Adipocyte (in vitro differentiated cells): ENCODE measurements at regions not wholly inside any gene's neighbourhood (a gene's known extent, or its start where the extent isn't known, plus 50 kb on each side); places are given as distances from the start of the nearest gene placed in this dataset.

Experiments used
- DNase-seq: peaks from one replicate; pipeline ENCODE4 v3.0.0-alpha.2; 2015; ENCODE audit warnings: low read depth
- H3K27me3 ChIP-seq: replicated peaks from 2 replicates; pipeline ENCODE4 v1.7.0; 2013; ENCODE audit warnings: mild to moderate bottlenecking, low read length, moderate library complexity; ENCODE audit not compliant: control insufficient read depth, insufficient read depth
- H3K36me3 ChIP-seq: 2 replicates; pipeline ENCODE4 v1.7.0; 2013; ENCODE audit warnings: low read length, mild to moderate bottlenecking, moderate library complexity; ENCODE audit not compliant: control insufficient read depth, insufficient read depth, severe bottlenecking
- H3K4me1 ChIP-seq: 2 replicates; pipeline ENCODE4 v1.7.0; 2013; ENCODE audit warnings: mild to moderate bottlenecking, low read length, moderate library complexity; ENCODE audit not compliant: control insufficient read depth, insufficient read depth
- H3K4me3 ChIP-seq: 2 replicates; pipeline ENCODE4 v1.7.0; 2013; ENCODE audit warnings: mild to moderate bottlenecking, low read length, moderate library complexity
- H3K9ac ChIP-seq: 2 replicates; pipeline ENCODE4 v1.7.0; 2013; ENCODE audit warnings: mild to moderate bottlenecking, low read length, moderate library complexity
- H3K9me3 ChIP-seq: 2 replicates; pipeline ENCODE4 v1.7.0; 2013; ENCODE audit warnings: mild to moderate bottlenecking, low read length, moderate library complexity; ENCODE audit not compliant: control insufficient read depth

DNA sequence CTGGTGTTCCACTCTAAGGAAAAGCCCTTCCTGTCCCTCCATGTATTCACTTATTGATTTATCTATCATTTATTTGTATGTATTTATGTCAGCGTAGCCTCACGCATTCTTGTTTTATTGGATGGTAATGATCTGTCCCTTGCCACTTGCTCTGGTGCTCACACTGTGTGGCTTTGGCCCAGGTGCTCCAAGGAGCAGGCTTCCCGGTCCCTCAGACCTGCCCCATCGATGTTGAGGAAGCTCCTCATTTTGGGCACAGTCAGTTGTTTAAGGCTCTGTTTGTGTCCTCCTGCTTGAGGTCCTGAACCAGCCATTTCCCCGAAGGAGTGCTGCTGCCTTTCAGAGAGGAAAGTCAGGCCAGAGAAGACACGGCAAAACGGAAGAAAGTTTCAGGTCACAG, 1485.4 kb downstream of the TBC1D22A start:
- Histone ChIP-seq H3K4me1 (no peaks in the 10 kb centered on the region), H3K9ac (no peak overlapping the region), H3K9me3 (no peaks in the 10 kb centered on the region), H3K4me3 (no peak overlapping the region), H3K27me3 (peaks cover 4% of the 10 kb centered on the region), H3K36me3 (no peaks in the 10 kb centered on the region)
- DNase-seq: no peak

DNA sequence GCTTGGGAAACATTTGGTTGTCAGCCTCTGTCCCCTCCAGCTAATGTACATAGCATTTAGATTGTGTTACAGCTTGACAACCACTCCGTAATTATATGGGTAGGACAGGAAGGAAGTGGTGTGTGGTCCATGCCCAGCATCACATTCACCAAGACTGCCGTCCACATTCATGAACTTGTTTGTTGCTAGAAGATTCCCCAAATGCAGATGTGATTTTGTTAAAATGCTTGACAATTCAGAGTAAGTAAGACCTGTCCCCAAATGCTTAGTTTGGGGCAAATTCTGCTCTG, 1482.7 kb downstream of the TBC1D22A start:
- H3K36me3 ChIP-seq: no peaks in the 10 kb centered on the region
- peaks cover 3% of the 10 kb centered on the region for H3K9me3 ChIP-seq
- peaks cover 10% of the 10 kb centered on the region for H3K27me3 ChIP-seq
- H3K4me3 ChIP-seq: no peak overlapping the region
- no peak overlapping the region for H3K9ac ChIP-seq
- no peak for DNase-seq
- H3K4me1 ChIP-seq: no peaks in the 10 kb centered on the region

DNA sequence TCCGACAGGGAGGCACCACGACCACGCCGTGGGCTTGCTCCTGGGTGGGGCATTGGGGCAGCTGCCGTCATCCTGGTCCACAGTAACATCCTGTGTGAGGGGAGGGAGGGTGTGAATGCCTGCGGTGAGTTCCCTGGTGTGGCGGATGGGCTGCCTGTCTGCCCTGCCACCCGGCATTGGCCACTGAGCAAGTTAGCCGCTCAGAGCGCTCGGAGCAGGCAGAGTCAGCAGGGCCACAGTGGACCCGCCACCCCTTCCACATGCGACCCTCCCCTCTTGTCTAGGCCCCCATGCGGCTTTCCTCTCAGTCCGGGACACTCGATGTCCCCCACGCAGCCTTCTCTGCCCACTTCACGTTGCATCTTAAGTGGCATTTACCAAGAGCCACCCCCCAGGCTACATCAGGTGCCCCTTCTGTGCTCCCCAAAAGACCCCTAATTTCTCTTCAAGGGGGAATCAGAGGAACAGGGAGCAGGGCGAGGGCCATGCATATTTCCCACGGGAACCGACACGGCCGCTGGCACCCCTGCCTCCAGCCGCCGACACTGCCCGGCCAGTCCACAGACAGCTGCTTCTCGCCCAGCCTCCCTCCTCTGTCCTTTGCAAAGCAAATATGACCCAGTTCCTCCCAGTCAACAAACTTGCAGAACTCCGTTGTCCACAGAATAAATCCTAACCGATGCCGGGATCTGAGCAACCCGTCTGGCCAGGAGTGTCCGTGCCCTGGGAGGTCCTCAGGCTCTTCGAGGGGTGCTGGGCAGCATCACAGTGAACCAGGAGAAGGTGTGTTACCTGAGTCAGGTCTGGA, 1482.1 kb downstream of the TBC1D22A start:
- no peak for DNase-seq
- H3K27me3 ChIP-seq: peaks cover 11% of the 10 kb centered on the region
- no peaks in the 10 kb centered on the region for H3K4me1 ChIP-seq
- peaks cover 3% of the 10 kb centered on the region for H3K9me3 ChIP-seq
- no peaks in the 10 kb centered on the region for H3K36me3 ChIP-seq
- no peak overlapping the region for H3K4me3 ChIP-seq
- no peak overlapping the region for H3K9ac ChIP-seq

DNA sequence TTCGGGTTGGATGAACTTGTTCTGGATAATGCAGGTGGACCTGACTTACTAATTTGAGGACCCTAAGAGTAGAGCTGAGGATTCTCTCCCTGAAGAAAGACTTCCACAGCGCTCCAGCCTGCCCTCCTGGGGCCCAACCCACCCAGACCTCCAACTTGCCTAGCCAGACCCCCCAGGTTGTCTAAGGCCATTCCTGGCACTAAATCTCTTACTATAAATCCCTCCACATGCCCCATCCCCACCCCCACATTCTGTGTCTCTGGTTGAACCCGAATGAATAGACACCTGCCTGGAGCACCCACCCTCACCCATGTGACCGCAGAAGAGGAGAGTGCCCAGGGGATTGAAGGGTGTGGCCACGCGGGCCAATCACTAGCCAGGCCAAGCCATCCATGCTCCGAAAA, 1480.0 kb downstream of the TBC1D22A start:
- Histone ChIP-seq H3K36me3 (no peaks in the 10 kb centered on the region), H3K9me3 (peaks cover 3% of the 10 kb centered on the region), H3K4me1 (peaks cover 4% of the 10 kb centered on the region), H3K4me3 (no peak overlapping the region), H3K27me3 (peaks cover 11% of the 10 kb centered on the region), H3K9ac (no peak overlapping the region)
- DNase-seq: no peak

DNA sequence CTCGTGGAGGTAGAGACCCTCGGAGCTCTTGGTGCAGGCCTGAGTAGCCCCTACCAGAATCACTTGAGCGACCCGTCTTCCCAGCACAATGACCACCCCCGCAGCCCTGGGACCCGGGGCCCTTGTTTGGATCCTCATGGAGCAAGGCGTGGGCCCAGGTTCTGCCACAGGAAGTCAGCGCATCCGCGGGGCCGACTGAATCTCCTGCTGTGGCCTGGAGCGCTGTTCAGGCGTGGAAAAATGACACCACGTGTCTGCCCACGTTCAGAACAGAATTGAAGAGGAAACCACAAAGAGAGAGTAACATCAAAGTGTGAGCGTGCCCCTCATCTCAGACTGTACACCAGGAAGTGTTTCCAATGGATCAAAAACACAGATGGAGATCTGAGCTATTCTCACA, 1479.2 kb downstream of the TBC1D22A start:
- Histone ChIP-seq H3K9ac (no peak overlapping the region), H3K4me1 (peaks cover 4% of the 10 kb centered on the region), H3K9me3 (peaks cover 3% of the 10 kb centered on the region), H3K4me3 (no peak overlapping the region), H3K36me3 (no peaks in the 10 kb centered on the region), H3K27me3 (peaks cover 10% of the 10 kb centered on the region)
- DNase-seq: no peak

DNA sequence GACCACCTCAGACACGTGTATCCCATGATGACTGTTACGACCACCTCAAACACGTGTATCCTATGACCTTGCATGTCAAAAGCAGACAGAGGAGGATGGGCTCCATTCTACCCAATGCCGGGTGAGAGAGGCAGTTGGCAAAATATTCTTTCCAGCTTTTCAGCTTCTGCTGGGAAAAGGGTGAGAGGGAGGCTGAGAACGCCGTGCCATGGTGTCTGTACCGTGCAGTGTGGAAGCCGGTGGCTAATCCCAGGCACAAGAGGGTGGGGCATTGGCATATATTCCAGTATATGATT, 1478.4 kb downstream of the TBC1D22A start:
- no peaks in the 10 kb centered on the region for H3K36me3 ChIP-seq
- no peak for DNase-seq
- no peak overlapping the region for H3K4me3 ChIP-seq
- H3K4me1 ChIP-seq: peaks cover 4% of the 10 kb centered on the region
- H3K9me3 ChIP-seq: peaks cover 3% of the 10 kb centered on the region
- H3K27me3 ChIP-seq: peaks cover 7% of the 10 kb centered on the region
- no peak overlapping the region for H3K9ac ChIP-seq

DNA sequence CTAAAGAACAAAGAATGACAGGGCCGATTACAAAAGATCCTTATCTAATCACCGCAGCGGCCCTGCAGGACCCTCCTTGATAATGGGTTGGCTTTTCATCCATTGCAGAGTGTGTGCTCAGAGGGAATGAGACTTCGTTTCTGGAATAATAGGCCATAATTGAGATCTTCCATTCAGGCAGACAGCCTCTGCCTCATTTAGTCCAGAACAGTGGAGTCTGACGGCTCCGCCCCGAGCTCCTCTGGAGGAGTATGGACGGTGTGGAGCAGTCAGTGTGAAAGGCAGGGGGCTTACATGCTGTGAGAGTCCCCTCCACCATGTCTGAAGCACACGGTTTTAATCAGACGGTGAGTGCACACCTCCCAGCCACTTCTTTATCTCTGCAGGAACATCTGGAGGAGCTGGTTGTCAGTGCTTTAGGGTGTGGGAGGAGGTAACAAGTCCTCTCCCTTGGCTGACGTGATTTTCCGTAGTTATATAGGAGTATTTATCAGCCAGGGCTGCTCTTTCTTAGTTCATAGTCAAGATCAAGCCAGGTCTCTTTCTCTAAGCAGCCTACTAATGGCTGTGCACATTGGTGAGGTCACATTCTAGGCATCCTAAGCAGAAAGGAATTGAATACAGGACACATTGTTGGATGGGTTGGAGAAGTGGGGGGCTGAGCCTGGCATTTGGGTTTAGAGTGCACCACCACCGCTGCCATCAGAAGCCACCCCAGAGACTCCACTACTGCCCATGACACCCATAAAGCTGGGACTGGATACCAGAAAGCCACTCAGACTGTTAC, 1477.9 kb downstream of the TBC1D22A start:
- Histone ChIP-seq H3K27me3 (peaks cover 7% of the 10 kb centered on the region), H3K4me3 (no peak overlapping the region), H3K9ac (no peak overlapping the region), H3K4me1 (peaks cover 4% of the 10 kb centered on the region), H3K9me3 (peaks cover 3% of the 10 kb centered on the region), H3K36me3 (no peaks in the 10 kb centered on the region)
- DNase-seq: no peak

DNA sequence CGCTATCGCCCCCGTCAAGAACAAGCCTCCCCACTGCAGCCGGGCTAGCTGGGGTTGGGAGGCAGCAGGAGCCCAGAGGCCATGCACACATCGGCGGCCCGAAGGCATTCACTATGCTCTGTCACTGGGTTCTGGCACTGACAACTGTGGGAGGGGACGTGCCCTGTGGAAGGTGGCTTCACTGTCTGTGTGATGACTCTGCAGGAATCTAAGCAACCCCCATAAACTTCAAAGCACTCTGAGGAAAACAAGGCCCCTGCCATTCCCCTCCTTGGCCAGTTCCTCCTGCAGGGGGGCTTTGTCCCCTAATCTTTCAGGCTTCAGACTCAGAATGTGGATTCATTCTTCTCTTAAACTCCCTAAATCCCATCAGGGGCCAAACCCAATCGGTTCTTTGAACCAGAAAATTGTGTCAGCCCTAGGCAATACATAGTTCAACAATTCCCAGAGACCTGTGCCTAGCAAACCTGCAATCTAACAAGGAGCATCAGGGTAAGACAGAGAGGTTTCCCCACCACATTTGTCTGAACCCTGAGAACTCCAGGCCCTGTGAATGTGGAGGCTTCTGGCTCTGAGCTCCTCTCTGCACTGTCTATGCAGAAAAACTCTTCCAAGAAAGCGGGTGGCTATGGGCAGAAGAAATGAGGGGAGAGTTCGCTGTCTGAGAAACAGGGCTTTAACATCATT, 1477.2 kb downstream of the TBC1D22A start:
- Histone ChIP-seq H3K9me3 (peaks cover 3% of the 10 kb centered on the region), H3K4me1 (peaks cover 4% of the 10 kb centered on the region), H3K9ac (no peak overlapping the region), H3K27me3 (peaks cover 7% of the 10 kb centered on the region), H3K36me3 (no peaks in the 10 kb centered on the region), H3K4me3 (no peak overlapping the region)
- no peak for DNase-seq

DNA sequence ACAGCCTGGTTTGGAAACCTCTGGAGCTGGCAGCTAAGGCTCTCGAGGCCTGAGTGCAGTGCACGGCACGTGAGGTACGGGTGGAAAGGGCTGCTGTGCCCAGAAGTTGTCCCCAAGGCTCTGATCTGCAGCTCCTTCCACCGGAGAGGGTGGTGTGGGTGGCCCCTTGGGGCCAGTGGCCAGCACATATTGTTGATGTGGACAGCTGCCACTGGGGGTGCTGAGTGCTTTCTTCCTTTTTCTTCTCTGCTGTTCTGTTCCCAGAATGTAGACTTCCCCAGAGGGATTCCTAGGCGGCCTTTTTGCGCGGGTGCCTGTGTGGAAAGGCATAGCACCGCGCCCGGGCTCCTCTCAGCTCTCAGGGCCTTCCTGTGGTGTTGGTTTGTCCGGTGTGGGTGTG, 1476.5 kb downstream of the TBC1D22A start:
- DNase-seq: no peak
- Histone ChIP-seq H3K36me3 (no peaks in the 10 kb centered on the region), H3K9me3 (peaks cover 3% of the 10 kb centered on the region), H3K27me3 (peaks cover 7% of the 10 kb centered on the region), H3K4me3 (no peak overlapping the region), H3K9ac (no peak overlapping the region), H3K4me1 (peaks cover 4% of the 10 kb centered on the region)

DNA sequence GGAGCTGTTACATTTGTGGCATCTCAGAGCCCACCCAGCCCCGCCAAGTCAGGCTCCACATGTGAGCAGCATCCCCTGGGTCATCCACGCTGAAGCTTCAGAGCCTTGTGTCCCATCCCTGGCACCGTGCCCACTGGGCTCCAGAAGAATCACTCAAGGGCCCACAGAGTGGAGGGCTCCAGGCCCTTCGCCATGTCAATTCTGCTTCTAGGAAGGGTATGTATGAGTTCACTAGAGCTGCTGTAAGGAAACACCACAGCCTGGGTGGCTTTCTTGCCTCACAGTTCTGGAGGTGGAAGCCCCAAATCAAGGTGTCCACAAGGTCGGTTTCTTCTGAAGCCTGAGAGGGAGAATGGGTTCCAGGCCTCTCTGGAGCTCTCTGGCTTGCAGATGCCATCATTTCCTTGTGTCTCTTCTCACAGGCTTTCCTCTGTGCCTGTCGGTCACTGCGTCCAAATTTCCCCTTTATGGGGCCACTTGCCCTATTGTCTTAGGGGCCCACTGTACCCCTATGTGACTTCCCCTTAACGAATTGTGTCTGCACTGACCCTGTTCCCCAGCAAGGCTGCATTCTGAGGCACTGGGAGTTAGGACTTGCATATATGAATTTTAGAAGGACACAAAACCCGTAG, 1476.0 kb downstream of the TBC1D22A start:
- Histone ChIP-seq H3K36me3 (no peaks in the 10 kb centered on the region), H3K4me3 (no peak overlapping the region), H3K9ac (no peak overlapping the region), H3K9me3 (peaks cover 5% of the 10 kb centered on the region), H3K4me1 (peaks cover 4% of the 10 kb centered on the region), H3K27me3 (peaks cover 7% of the 10 kb centered on the region)
- DNase-seq: no peak
